MM.1S (cell line): ENCODE measurements at regions not wholly inside any gene's neighbourhood (a gene's known extent, or its start where the extent isn't known, plus 50 kb on each side); places are given as distances from the start of the nearest gene placed in this dataset.

Experiments
- EZH2 ChIP-seq: fragments of 300-600 bp; sonication (generic); optimal IDR thresholded peaks from 2 replicates; pipeline ENCODE3; 2017; ENCODE audit warnings: low read depth, mild to moderate bottlenecking, antibody characterized with exemption, low read length, mixed read lengths
- EZH2phosphoT487 ChIP-seq: fragments of 300-600 bp; sonication (generic); IDR thresholded peaks from 2 replicates; pipeline ENCODE4 v1.6.1; 2018; ENCODE audit warnings: antibody characterized with exemption, low read length
- TF ChIP-seq, protein P1 (sequence below): fragments of 300-600 bp; sonication (generic); IDR thresholded peaks from 2 replicates; pipeline ENCODE4 v1.5.1; 2016; ENCODE audit warnings: antibody characterized with exemption, low read length, mixed read lengths

DNA sequence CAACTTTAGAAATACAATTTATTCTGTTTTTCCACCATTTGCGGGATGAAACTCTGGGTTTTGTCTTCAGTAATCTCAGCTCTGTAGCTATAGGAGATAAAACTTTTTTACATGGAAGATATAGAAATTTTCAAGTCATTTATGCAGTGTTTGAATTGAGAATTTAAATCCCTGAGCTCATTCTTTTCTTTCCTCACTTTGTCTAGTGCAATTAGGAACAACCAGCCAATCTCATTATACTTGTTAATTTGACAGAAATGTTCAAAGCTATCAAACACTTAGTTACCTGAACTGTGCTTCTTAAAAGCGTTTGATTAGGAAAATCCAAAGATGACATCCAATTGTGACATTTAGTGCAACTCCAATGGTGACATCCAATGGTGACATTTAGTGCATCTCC is 1014.3 kb downstream of the SLITRK5 start:
- TF ChIP-seq, protein P1, sequence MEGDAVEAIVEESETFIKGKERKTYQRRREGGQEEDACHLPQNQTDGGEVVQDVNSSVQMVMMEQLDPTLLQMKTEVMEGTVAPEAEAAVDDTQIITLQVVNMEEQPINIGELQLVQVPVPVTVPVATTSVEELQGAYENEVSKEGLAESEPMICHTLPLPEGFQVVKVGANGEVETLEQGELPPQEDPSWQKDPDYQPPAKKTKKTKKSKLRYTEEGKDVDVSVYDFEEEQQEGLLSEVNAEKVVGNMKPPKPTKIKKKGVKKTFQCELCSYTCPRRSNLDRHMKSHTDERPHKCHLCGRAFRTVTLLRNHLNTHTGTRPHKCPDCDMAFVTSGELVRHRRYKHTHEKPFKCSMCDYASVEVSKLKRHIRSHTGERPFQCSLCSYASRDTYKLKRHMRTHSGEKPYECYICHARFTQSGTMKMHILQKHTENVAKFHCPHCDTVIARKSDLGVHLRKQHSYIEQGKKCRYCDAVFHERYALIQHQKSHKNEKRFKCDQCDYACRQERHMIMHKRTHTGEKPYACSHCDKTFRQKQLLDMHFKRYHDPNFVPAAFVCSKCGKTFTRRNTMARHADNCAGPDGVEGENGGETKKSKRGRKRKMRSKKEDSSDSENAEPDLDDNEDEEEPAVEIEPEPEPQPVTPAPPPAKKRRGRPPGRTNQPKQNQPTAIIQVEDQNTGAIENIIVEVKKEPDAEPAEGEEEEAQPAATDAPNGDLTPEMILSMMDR, result no peak
- TF ChIP-seq EZH2phosphoT487 (no peak), EZH2 (no peak)
